ENCODE measurements at regions not wholly inside any gene's neighbourhood (a gene's known extent, or its start where the extent isn't known, plus 50 kb on each side); places are given as distances from the start of the nearest gene placed in this dataset.
"Not testable (repeated sequence)": the region's sequence is repeated elsewhere in the genome, so short reads cannot be mapped to it uniquely, and the experiment has no call there.

GRCh38 chr11:8772571-8773519 is 90.3 kb downstream of the RPL27A start:
- DNase-seq = no peak

GRCh38 chr11:8773916-8774539 is 91.4 kb downstream of the RPL27A start:
- no peak for DNase-seq

- not testable (repeated sequence) for DNase-seq
These were observed 92.3 kb downstream of the RPL27A start for GRCh38 chr11:8774916-8775315.

GRCh38 chr11:8775332-8775731 is 92.7 kb downstream of the RPL27A start:
- no peak for DNase-seq

- no peak for DNase-seq
These were observed 93.1 kb downstream of the RPL27A start for GRCh38 chr11:8775734-8776133.

- DNase-seq = no peak
These were observed 93.6 kb downstream of the RPL27A start for GRCh38 chr11:8776209-8776608.

GRCh38 chr11:8777907-8778767 is 95.5 kb downstream of the RPL27A start:
- DNase-seq = no peak

GRCh38 chr11:8779107-8779506 is 96.5 kb downstream of the RPL27A start:
- DNase-seq = no peak

- DNase-seq = no peak
These were observed 97.1 kb downstream of the RPL27A start for GRCh38 chr11:8779732-8780131.

GRCh38 chr11:8784954-8785353 is 102.4 kb downstream of the RPL27A start:
- DNase-seq = no peak

- DNase-seq = no peak
These were observed 102.9 kb downstream of the RPL27A start for GRCh38 chr11:8785457-8785856.

- no peak for DNase-seq
These were observed 103.4 kb downstream of the RPL27A start for GRCh38 chr11:8785998-8786397.

- DNase-seq = no peak
These were observed 104.3 kb downstream of the RPL27A start for GRCh38 chr11:8786933-8787332.

GRCh38 chr11:8787372-8787771 is 104.8 kb downstream of the RPL27A start:
- no peak for DNase-seq

- no peak for DNase-seq
These were observed 106.0 kb downstream of the RPL27A start for GRCh38 chr11:8788616-8789015.

- DNase-seq = no peak
These were observed 107.3 kb downstream of the RPL27A start for GRCh38 chr11:8789864-8790263.

GRCh38 chr11:8790968-8791367 is 108.4 kb downstream of the RPL27A start:
- DNase-seq = no peak

- no peak for DNase-seq
These were observed 110.1 kb downstream of the RPL27A start for GRCh38 chr11:8792710-8793109.

GRCh38 chr11:8793114-8793777 is 110.7 kb downstream of the RPL27A start:
- DNase-seq = no peak

GRCh38 chr11:8794126-8794525 is 111.5 kb downstream of the RPL27A start:
- no peak for DNase-seq

GRCh38 chr11:8794677-8795103 is 112.1 kb downstream of the RPL27A start:
- DNase-seq = peak; percentile 13

- no peak for DNase-seq
These were observed 114.0 kb upstream of the AKIP1 start for GRCh38 chr11:8796941-8797340.

GRCh38 chr11:8799273-8799672 is 111.7 kb upstream of the AKIP1 start:
- DNase-seq = no peak
